ENCODE measurements at regions not wholly inside any gene's neighbourhood (a gene's known extent, or its start where the extent isn't known, plus 50 kb on each side); places are given as distances from the start of the nearest gene placed in this dataset.
"Not testable (repeated sequence)": the region's sequence is repeated elsewhere in the genome, so short reads cannot be mapped to it uniquely, and the experiment has no call there.

GRCh38 chr20:29296256-29297230 is 1960.9 kb upstream of the DEFB115 start:
- no peak for DNase-seq (ENCODE audit: low read depth in 3 of 3)

GRCh38 chr20:29297411-29298270 is 1959.8 kb upstream of the DEFB115 start:
- DNase-seq (ENCODE audit: low read depth in 3 of 3) = no peak

- no peak for DNase-seq (ENCODE audit: low read depth in 3 of 3)
Observed at GRCh38 chr20:29298271-29298590, 1959.2 kb upstream of the DEFB115 start.

- no peak for DNase-seq (ENCODE audit: low read depth in 3 of 3)
Observed at GRCh38 chr20:29298759-29299613, 1958.5 kb upstream of the DEFB115 start.

GRCh38 chr20:29299811-29300578 is 1957.5 kb upstream of the DEFB115 start:
- no peak for DNase-seq (ENCODE audit: low read depth in 3 of 3)

- DNase-seq (ENCODE audit: low read depth in 3 of 3) = no peak
Observed at GRCh38 chr20:29300579-29301551, 1956.6 kb upstream of the DEFB115 start.

GRCh38 chr20:29301624-29302259 is 1955.7 kb upstream of the DEFB115 start:
- DNase-seq (ENCODE audit: low read depth in 3 of 3) = no peak

GRCh38 chr20:29302979-29303644 is 1954.4 kb upstream of the DEFB115 start:
- DNase-seq (ENCODE audit: low read depth in 3 of 3) = no peak

- no peak for DNase-seq (ENCODE audit: low read depth in 3 of 3)
Observed at GRCh38 chr20:29306390-29307072, 1950.9 kb upstream of the DEFB115 start.

- not testable (repeated sequence) for DNase-seq (ENCODE audit: low read depth in 3 of 3)
Observed at GRCh38 chr20:29307484-29307883, 1950.0 kb upstream of the DEFB115 start.

GRCh38 chr20:29308956-29309355 is 1948.5 kb upstream of the DEFB115 start:
- DNase-seq (ENCODE audit: low read depth in 3 of 3) = not testable (repeated sequence)

- DNase-seq (ENCODE audit: low read depth in 3 of 3) = not testable (repeated sequence)
Observed at GRCh38 chr20:29309481-29309880, 1948.0 kb upstream of the DEFB115 start.

GRCh38 chr20:29311046-29311445 is 1946.4 kb upstream of the DEFB115 start:
- not testable (repeated sequence) for DNase-seq (ENCODE audit: low read depth in 3 of 3)

- not testable (repeated sequence) for DNase-seq (ENCODE audit: low read depth in 3 of 3)
Observed at GRCh38 chr20:29312679-29313078, 1944.8 kb upstream of the DEFB115 start.

- DNase-seq (ENCODE audit: low read depth in 3 of 3) = no peak
Observed at GRCh38 chr20:29313481-29313880, 1944.0 kb upstream of the DEFB115 start.

GRCh38 chr20:29314294-29314693 is 1943.2 kb upstream of the DEFB115 start:
- no peak for DNase-seq (ENCODE audit: low read depth in 3 of 3)

- DNase-seq (ENCODE audit: low read depth in 3 of 3) = no peak
Observed at GRCh38 chr20:29318871-29319461, 1938.5 kb upstream of the DEFB115 start.

- DNase-seq (ENCODE audit: low read depth in 3 of 3) = no peak
Observed at GRCh38 chr20:29319725-29320124, 1937.7 kb upstream of the DEFB115 start.

Measured in stimulated activated CD4-positive, alpha-beta T cell treated with anti-CD3 and anti-CD28 coated beads, TNF-alpha, amount 100 ng/mL, for 48 hours (primary cell).